Stimulated activated CD4-positive, alpha-beta T cell treated with anti-CD3 and anti-CD28 coated beads, Interleukin-4, amount 100 ng/mL, for 4 hours (primary cell): ENCODE measurements at regions not wholly inside any gene's neighbourhood (a gene's known extent, or its start where the extent isn't known, plus 50 kb on each side); places are given as distances from the start of the nearest gene placed in this dataset.

ENCODE experiments used
- DNase-seq, 2 experiments: peaks; one replicate each; pipeline ENCODE4 v3.0.0-alpha.2; 2020

DNA sequence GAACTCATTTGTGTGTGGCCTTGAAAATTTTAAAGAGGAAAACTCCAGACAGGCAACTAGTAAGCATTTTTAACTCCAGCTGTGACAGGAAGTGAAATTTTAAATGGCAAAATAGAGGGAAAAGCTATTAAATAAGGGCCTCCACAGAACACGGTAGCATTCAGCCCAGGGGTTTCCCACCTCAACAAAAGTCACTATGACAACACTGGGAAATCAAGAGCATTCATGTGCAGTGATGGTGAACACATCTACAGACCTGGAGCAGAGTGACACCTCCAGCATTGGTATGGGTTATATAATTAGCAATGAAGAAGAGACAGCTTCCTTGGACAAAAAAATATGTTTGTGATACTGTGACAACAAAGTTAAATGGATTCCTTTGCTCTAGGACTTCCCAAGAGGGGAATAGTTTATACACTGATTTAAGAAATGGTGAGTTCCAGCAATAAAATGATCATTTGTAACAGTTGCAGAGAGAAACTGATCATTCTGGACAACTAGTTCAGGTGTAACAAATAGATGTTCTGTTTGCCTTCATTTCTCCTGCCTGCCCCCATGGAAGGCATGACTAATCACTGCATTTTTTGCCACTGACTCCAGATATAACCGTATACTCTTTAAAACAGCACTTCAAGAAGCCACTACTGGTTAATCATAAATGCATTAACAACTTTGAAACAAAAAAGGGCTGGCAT lies 93.3 kb upstream of the SLC44A1 start:
- no peak for DNase-seq

DNA sequence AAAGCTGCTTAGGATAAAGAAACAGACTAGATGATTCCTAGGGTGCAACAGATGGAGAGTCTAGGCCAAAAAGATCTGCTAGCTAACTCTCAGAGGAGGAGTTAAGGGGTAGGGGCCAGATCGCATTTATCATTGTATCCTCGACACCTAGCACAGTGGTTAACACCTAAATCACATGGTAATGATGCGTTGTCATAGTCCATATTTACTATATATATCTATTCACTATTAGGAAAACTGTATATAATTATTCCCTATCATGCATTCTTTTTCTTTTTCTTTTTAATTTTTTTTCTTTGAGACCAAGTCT lies 92.8 kb upstream of the SLC44A1 start:
- DNase-seq: no peak

DNA sequence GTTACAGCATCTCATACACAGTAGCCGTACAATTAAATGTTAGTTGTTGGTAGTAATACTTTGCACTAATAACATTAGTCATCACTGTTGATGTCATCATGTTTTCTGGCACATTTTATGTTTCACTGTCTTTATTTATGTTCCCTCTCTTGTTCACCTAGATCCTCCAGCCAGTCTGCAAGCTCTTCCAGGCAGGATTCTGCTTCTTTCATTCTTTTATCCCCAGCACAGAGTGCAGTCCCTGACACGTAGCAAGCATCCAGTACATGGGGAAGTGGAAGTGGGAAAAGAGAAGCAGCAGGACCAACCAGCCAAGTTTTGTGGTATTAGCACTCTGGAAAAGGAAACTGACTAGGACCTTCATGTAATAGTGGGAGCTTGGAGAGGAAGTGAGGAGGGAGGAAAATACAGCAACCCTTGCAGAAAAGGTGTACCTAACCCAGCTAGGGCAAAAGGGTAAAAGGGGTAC lies 89.7 kb upstream of the SLC44A1 start:
- DNase-seq: no peak

DNA sequence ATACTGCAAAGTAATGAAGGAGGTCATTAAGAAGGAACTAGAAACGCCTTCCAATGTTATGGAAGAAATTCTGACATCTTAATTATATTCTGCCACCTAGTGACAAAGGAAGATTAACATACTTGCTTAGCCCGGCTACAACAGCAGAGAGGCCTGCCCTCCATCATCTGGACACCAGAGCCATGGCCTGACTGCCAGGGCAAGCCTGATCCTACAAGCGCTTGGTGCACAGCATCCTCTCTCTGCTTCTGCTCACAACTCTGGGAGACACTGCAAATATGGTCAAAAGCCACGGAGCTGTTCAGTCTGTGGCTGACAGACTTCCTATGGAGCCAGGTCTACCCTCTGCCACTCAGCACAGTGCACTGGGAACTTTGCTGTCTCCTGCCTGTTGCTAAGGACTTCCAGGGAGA lies 87.3 kb upstream of the SLC44A1 start:
- peak in 1 of 2 experiments; percentile 7 for DNase-seq

DNA sequence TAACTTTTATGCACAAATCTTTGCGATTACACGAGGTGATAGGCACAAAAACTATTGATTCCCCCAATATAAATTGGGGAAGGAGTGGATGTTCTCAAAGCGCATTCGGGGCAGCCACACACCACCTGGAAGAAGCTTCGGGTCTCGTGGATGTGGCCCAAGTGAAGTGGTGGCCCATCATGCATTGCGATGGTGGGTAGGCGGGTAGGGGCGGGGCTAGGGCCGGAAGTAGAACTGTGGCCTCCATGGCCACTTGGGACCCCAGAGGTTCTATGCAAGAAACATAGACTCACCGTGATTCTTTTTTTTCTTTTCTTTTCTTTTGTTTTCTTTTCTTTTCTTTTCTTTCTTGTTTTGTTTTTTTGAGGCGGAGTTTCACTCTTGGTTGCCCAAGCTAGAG lies 86.4 kb upstream of the SLC44A1 start:
- DNase-seq: peak in 1 of 2 experiments; percentile 1

DNA sequence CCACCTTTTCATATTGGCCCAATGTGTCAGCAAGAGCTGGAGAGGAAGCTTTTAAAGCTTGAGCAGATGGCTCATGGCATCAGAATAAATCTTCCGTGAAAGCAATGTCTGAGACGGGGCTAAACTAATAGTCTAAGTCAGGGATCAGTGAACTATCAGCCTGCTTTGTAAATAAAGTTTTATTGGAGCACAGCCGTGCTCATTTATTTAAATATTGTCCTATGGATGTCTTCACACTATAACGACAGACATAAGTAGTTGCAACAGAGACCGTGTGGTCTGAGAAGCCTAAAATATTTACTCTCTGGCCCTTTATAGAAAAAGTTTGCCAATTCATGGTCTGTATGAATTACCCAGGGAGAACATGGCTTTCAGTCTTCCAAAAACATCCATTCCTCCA lies 85.6 kb upstream of the SLC44A1 start:
- no peak for DNase-seq

DNA sequence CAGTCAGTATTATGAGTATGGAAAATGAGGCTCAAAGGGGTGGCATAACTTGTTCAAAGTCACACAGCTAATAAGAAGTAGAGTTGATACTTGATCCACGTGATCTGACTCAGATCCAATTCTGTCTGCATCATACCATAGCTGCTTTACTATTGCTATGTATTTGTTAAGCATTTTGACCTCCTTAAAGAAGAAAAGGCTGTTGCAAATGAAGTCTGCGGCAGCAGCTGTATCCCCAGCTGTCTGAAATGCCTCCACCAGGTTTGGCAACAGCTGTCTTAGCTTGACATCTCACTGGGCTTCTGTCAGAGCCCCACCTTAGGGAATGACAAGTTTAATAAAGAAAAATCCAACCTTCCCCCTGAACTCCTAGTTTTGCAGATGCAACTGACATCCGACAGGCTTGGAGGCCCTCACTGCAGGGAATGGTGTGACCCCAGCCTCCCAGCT lies 75.6 kb upstream of the SLC44A1 start:
- DNase-seq: no peak

DNA sequence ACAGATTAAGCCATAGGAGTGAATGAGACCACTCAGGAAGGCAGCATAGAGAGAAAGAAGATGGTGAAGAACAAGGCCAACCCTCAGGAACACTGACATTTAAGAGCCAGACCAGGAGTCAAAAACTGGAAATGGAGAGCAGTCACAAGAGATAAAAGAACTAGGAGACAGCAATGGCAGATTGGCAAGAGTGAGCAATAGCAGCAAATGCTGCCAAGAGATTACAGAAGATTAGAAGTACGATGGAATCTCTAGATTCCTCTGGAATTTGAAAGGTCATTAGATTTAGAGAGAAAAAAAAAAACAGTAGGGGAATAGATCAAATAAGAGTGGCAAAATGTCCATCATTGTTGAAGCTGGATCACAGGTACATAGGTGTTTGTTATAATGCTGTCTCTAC lies 73.4 kb upstream of the SLC44A1 start:
- no peak for DNase-seq

DNA sequence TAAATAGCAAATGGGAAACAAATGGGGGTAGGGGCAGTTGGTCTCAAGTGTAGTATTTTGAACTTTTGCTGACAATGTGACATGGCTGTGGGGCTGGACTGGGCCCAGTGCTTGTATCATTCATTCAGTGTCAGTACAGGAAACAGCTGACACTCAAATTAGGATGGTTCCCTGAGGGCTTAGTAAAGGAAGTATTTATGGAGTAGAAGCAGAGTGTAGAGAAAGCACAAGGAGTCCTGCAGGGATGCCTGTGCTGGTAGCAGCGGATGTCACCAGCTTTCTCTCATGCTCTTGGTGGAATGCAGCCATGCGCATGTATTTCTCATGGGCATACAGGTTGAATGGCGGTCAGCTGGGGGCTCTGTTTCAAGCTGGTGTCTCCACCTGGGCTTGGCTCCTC lies 72.9 kb upstream of the SLC44A1 start:
- no peak for DNase-seq

DNA sequence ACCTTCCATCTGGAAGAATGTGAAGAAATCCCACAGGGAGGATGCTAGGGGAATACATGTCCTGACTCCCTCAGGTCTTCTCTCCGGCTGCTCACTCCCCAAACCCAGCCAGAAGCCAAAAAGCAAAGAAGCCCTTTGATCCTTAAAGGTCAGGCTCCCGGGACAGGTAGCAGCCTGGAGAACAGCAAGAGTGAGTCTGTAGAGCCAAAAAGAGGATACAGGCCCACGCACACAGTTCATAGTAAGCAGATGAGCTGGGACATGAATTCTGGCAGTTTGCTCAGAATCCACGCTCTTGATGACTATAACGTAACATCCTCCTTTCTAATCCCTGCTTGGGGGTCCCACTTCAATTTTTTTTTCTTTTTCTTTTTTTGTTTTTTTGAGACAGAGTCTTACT lies 72.0 kb upstream of the SLC44A1 start:
- DNase-seq: no peak

DNA sequence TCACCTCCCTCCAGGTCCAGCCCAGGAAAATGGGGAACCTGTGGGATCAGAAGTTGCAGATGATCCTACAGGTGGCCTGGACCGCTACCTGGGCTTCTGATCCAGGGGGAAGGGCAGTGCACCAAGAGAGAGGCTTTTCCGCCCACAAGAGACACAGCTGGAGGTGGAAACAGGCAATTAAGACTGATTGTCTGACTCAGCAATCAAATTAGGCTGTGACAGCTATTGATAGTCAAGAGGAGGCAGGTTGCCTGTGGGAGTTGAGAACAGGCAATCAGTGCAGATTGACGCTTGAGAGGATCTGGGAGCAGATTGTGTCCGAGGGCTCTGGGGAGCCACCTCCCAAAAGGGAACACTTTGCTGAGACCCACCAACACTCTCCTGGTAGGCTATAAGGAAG lies 71.1 kb upstream of the SLC44A1 start:
- DNase-seq: no peak

DNA sequence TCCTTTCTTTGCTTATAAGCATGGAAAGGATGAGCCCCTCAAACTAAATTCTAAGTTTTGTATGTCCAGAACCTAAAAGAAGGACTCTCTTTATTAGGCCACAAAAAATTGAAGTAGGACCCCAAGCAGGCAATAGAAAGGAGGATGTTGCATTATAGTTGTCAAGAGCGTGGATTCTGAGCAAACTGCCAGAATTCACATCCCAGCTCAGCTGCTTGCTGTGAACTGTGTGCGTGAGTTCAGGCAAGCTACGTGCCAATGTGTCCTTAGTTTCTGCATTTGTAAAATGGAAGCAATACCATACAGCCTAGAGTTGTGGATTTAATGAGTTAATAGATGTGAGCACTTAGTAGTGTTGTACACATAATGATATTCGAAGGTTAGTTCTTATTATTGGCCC lies 70.6 kb upstream of the SLC44A1 start:
- no peak for DNase-seq

DNA sequence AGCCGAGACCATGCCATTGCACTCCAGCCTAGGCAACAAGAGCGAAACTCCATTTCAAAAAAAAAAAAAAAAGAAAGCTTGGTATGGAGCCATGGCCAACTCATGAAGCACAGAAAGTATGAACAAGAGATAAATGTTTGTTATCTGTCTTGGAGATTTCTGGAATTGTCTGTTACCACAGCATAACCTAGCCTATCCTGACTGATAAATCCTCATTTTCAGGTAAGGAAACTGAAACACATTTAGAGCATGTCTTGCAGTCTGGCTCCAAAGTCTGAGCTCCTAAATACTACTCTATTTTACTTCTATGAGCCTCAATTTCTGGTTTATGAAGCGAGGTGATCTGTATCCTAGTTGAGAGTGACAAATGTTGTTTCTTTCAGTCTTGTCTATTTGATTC lies 68.3 kb upstream of the SLC44A1 start:
- no peak for DNase-seq

DNA sequence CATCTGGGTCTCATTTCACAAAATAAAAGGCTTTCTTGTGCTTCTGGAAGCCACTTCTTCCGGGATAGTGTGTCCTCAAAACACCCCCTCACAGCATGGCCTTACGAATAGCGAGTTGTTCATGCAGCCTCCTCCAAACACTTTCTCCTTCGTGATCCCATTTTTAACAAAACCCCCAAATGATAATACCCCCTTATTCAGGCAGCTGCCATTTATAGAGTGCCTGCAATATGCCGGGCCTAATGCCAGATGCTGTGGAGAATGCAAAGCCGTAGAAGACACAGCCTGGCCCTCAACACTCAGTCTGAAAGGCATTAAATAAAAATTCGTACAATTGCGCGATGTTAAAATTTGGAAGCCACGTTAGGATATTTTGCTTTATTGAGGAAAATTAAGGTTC lies 66.4 kb upstream of the SLC44A1 start:
- DNase-seq: no peak

DNA sequence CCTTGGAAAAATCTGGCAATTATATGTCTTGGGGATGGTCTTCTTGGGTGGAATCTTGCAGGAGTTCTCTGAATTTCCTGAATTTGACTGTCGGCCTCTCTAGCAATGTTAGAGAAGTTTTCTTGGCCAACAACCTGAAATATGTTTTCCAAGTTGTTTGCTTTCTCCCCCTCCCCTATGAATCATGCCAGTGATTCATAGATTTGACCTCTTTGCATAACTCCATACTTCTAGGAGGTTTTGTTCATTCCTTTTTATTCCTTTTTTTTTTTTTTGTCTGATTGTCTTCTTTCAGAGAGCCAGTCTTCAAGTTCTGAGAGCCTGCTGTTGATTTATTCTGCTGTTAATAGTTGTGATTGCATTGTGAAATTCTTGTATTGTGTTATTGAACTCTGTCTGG lies 56.7 kb upstream of the SLC44A1 start:
- DNase-seq: no peak

DNA sequence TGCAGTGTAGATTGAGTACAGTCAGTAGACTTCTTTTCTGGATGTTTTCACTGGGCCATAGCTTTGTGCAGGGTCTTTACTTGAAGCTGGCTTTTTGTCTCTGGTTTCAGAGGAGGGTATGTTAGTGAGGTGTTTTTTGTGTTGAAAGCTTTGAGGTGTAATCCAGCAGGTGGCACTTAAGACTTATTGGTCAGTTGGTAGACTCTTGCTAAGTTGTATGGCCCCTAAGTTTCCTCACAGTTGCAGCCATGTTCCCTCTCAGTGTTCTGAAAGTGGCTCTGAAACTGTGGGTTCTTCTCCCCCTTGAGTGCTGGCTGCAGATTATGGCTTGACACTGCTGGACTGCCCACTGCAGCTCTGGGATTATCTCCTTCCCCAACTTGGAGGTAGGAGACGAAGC lies 55.7 kb upstream of the SLC44A1 start:
- DNase-seq: no peak

DNA sequence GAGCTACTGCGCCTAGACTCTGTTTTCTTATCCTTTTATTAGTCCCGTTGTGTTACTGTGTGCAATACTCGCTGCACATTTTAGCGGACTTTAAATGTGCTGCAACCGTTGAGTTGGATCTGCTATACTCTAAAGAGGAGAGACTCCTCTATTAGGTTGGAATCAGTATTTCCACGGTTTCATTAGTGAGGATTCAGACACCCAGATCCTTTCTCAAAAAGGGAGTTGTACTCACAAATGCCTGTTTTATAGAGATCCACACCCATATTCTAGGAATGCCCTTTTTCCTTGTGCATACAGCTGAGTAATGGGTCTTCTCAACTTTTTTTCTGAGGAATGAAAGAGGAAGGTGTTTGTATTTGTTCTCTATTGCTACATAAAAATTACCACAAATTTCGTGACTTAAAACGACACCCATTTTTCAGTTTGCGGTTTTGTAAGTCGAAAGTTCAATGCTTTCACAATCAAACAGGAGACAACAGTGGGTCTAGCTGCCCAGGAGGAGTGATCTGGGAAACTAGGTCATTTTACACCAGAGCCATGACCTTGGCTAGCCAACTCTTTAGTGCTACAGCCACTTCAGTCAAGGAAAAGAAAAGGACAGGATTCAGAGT lies 52.8 kb upstream of the SLC44A1 start:
- no peak for DNase-seq

DNA sequence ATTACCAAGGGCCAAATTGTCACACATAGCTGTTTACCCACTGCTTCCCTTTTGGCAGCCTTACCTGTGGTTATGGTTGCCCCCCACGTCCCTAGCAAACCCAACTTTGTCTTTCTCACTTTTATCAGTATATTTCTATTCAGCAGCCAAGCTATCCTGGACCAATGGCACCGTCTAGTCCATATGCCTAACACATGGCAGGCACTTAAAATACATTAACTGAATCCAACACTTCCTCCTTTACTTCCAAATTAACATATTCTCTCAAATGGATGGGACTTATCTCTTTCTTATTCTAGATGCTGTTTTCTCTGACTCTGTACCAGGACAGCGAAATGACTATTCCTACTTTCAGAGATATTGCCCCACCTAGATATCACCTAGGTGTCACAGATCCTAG lies 50.9 kb upstream of the SLC44A1 start:
- no peak for DNase-seq

DNA sequence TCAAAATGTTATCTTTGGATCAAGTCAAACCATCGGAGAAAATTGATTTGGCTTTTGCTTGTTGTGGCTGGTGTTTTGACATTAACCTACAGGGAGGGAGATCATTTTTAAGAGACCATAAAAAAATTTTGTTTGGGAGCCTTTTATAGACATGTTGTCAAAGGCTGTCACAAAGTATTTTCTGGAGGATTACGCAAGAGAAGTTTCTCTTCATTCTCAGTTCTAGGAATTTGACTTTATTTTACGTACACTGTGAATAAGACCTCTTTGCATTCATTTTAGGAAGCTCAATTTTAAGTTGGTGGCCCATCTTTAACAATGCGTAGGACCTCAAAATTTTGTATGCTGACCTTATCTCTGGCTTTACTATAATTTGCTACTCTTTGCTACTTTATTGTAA lies 50.2 kb upstream of the SLC44A1 start:
- no peak for DNase-seq
